Activated T-helper 2 cell treated with anti-CD3 and anti-CD28 coated beads, Interferon-gamma antibody, Interleukin-2, Interleukin-4, amounts not matched to agents 10 μg/mL and 5 μg/mL and 100 μg/mL, durations not matched to agents 14 hours and 24 hours and 36 hours (primary cell): ENCODE measurements at regions not wholly inside any gene's neighbourhood (a gene's known extent, or its start where the extent isn't known, plus 50 kb on each side); places are given as distances from the start of the nearest gene placed in this dataset.

Experiments used
- DNase-seq: peaks from one replicate; pipeline ENCODE4 v3.0.0; 2021; ENCODE audit warnings: low spot score
- H3K27ac Mint-ChIP-seq: one replicate; pipeline ENCODE4 v1.8.0; 2021; ENCODE audit warnings: mixed read lengths
- H3K27me3 Mint-ChIP-seq: one replicate; pipeline ENCODE4 v1.8.0; 2021; ENCODE audit warnings: low read depth, mixed read lengths
- H3K36me3 Mint-ChIP-seq: one replicate; pipeline ENCODE4 v1.8.0; 2021; ENCODE audit warnings: low read depth, mixed read lengths
- H3K4me1 Mint-ChIP-seq: one replicate; pipeline ENCODE4 v1.8.0; 2021; ENCODE audit warnings: low read depth, mixed read lengths
- H3K4me3 Mint-ChIP-seq: one replicate; pipeline ENCODE4 v1.8.0; 2021; ENCODE audit warnings: low read depth, mild to moderate bottlenecking, moderate library complexity, mixed read lengths
- H3K9me3 Mint-ChIP-seq: one replicate; pipeline ENCODE4 v1.8.0; 2021; ENCODE audit warnings: mixed read lengths
- intact Hi-C: fragments of 100-400 bp; cut with micrococcal nuclease; formaldehyde crosslinking; loops from one replicate; pipeline ENCODE4 v1.15.1; 2023

GRCh38 chr17:72526769-72527168 lies 405.9 kb downstream of the SOX9 start:
- no peak overlapping the region for H3K27ac Mint-ChIP-seq
- H3K4me1 Mint-ChIP-seq = no peaks in the 10 kb centered on the region
- H3K9me3 Mint-ChIP-seq = no peaks in the 10 kb centered on the region
- no peak overlapping the region for H3K4me3 Mint-ChIP-seq
- no peak for DNase-seq
- H3K36me3 Mint-ChIP-seq = no peaks in the 10 kb centered on the region
- intact Hi-C loops = no loop called here
- H3K27me3 Mint-ChIP-seq = no peaks in the 10 kb centered on the region

- Mint-ChIP-seq H3K4me1 (no peaks in the 10 kb centered on the region), H3K36me3 (no peaks in the 10 kb centered on the region), H3K4me3 (no peak overlapping the region), H3K27me3 (no peaks in the 10 kb centered on the region), H3K9me3 (no peaks in the 10 kb centered on the region), H3K27ac (no peak overlapping the region)
- no peak for DNase-seq
- intact Hi-C loops = no loop called here
These were observed 407.0 kb downstream of the SOX9 start for GRCh38 chr17:72527789-72528188.

GRCh38 chr17:72528683-72529082 lies 407.9 kb downstream of the SOX9 start:
- intact Hi-C loops = no loop called here
- Mint-ChIP-seq H3K36me3 (no peaks in the 10 kb centered on the region), H3K27me3 (no peaks in the 10 kb centered on the region), H3K4me3 (no peak overlapping the region), H3K27ac (no peak overlapping the region), H3K4me1 (no peaks in the 10 kb centered on the region), H3K9me3 (no peaks in the 10 kb centered on the region)
- no peak for DNase-seq

- no peak overlapping the region for H3K27ac Mint-ChIP-seq
- H3K27me3 Mint-ChIP-seq = no peaks in the 10 kb centered on the region
- H3K4me3 Mint-ChIP-seq = no peak overlapping the region
- H3K9me3 Mint-ChIP-seq = no peaks in the 10 kb centered on the region
- no peaks in the 10 kb centered on the region for H3K4me1 Mint-ChIP-seq
- intact Hi-C loops = no loop called here
- no peak for DNase-seq
- no peaks in the 10 kb centered on the region for H3K36me3 Mint-ChIP-seq
These were observed 408.6 kb downstream of the SOX9 start for GRCh38 chr17:72529386-72529785.

- H3K9me3 Mint-ChIP-seq = no peaks in the 10 kb centered on the region
- no peak overlapping the region for H3K4me3 Mint-ChIP-seq
- no peaks in the 10 kb centered on the region for H3K36me3 Mint-ChIP-seq
- H3K27me3 Mint-ChIP-seq = no peaks in the 10 kb centered on the region
- DNase-seq = no peak
- no peak overlapping the region for H3K27ac Mint-ChIP-seq
- H3K4me1 Mint-ChIP-seq = no peaks in the 10 kb centered on the region
- intact Hi-C loops = no loop called here
These were observed 409.6 kb downstream of the SOX9 start for GRCh38 chr17:72530454-72530853.

- intact Hi-C loops = no loop called here
- no peaks in the 10 kb centered on the region for H3K27me3 Mint-ChIP-seq
- H3K4me1 Mint-ChIP-seq = no peaks in the 10 kb centered on the region
- no peak overlapping the region for H3K27ac Mint-ChIP-seq
- no peak for DNase-seq
- H3K4me3 Mint-ChIP-seq = no peak overlapping the region
- H3K9me3 Mint-ChIP-seq = no peaks in the 10 kb centered on the region
- no peaks in the 10 kb centered on the region for H3K36me3 Mint-ChIP-seq
These were observed 410.9 kb downstream of the SOX9 start for GRCh38 chr17:72531729-72532128.

- H3K9me3 Mint-ChIP-seq = no peaks in the 10 kb centered on the region
- no peak for DNase-seq
- no peaks in the 10 kb centered on the region for H3K4me1 Mint-ChIP-seq
- intact Hi-C loops = no loop called here
- H3K36me3 Mint-ChIP-seq = no peaks in the 10 kb centered on the region
- no peak overlapping the region for H3K27ac Mint-ChIP-seq
- no peak overlapping the region for H3K4me3 Mint-ChIP-seq
- peaks cover 2% of the 10 kb centered on the region for H3K27me3 Mint-ChIP-seq
These were observed 413.4 kb downstream of the SOX9 start for GRCh38 chr17:72534265-72534664.

- Mint-ChIP-seq H3K36me3 (no peaks in the 10 kb centered on the region), H3K27me3 (peaks cover 6% of the 10 kb centered on the region), H3K4me3 (no peak overlapping the region), H3K9me3 (no peaks in the 10 kb centered on the region), H3K4me1 (no peaks in the 10 kb centered on the region), H3K27ac (no peak overlapping the region)
- DNase-seq = no peak
- intact Hi-C loops = no loop called here
These were observed 414.0 kb downstream of the SOX9 start for GRCh38 chr17:72534776-72535175.

GRCh38 chr17:72535346-72535745 lies 414.5 kb downstream of the SOX9 start:
- DNase-seq = no peak
- Mint-ChIP-seq H3K36me3 (no peaks in the 10 kb centered on the region), H3K27me3 (peaks cover 9% of the 10 kb centered on the region), H3K9me3 (no peaks in the 10 kb centered on the region), H3K27ac (no peak overlapping the region), H3K4me1 (peaks cover 2% of the 10 kb centered on the region), H3K4me3 (no peak overlapping the region)
- intact Hi-C loops = no loop called here

GRCh38 chr17:72535779-72536178 lies 415.0 kb downstream of the SOX9 start:
- no peaks in the 10 kb centered on the region for H3K9me3 Mint-ChIP-seq
- H3K36me3 Mint-ChIP-seq = no peaks in the 10 kb centered on the region

GRCh38 chr17:72536788-72537187 lies 416.0 kb downstream of the SOX9 start:
- H3K36me3 Mint-ChIP-seq = no peaks in the 10 kb centered on the region
- no peaks in the 10 kb centered on the region for H3K9me3 Mint-ChIP-seq
- peaks cover 9% of the 10 kb centered on the region for H3K27me3 Mint-ChIP-seq
- no peak overlapping the region for H3K4me3 Mint-ChIP-seq
- intact Hi-C loops = no loop called here
- H3K4me1 Mint-ChIP-seq = peaks cover 2% of the 10 kb centered on the region
- no peak for DNase-seq
- no peak overlapping the region for H3K27ac Mint-ChIP-seq

More at GRCh38 chr17:72535779-72536178, 415.0 kb downstream of the SOX9 start:
- no peak overlapping the region for H3K4me3 Mint-ChIP-seq
- intact Hi-C loops = no loop called here
- H3K27me3 Mint-ChIP-seq = peaks cover 9% of the 10 kb centered on the region
- peaks cover 2% of the 10 kb centered on the region for H3K4me1 Mint-ChIP-seq
- H3K27ac Mint-ChIP-seq = no peak overlapping the region
- DNase-seq = no peak

- no peak overlapping the region for H3K4me3 Mint-ChIP-seq
- H3K36me3 Mint-ChIP-seq = no peaks in the 10 kb centered on the region
- no peaks in the 10 kb centered on the region for H3K9me3 Mint-ChIP-seq
- H3K4me1 Mint-ChIP-seq = peaks cover 2% of the 10 kb centered on the region
- H3K27ac Mint-ChIP-seq = no peak overlapping the region
- no peak for DNase-seq
- H3K27me3 Mint-ChIP-seq = peaks cover 9% of the 10 kb centered on the region
- intact Hi-C loops = no loop called here
These were observed 417.6 kb downstream of the SOX9 start for GRCh38 chr17:72538443-72538842.

GRCh38 chr17:72538901-72539352 lies 418.1 kb downstream of the SOX9 start:
- Mint-ChIP-seq H3K36me3 (no peaks in the 10 kb centered on the region), H3K27ac (no peak overlapping the region), H3K4me1 (peaks cover 2% of the 10 kb centered on the region), H3K4me3 (no peak overlapping the region), H3K9me3 (no peaks in the 10 kb centered on the region), H3K27me3 (peaks cover 9% of the 10 kb centered on the region)
- no peak for DNase-seq
- intact Hi-C loops = no loop called here
